ENCODE measurements at regions not wholly inside any gene's neighbourhood (a gene's known extent, or its start where the extent isn't known, plus 50 kb on each side); places are given as distances from the start of the nearest gene placed in this dataset.

DNA sequence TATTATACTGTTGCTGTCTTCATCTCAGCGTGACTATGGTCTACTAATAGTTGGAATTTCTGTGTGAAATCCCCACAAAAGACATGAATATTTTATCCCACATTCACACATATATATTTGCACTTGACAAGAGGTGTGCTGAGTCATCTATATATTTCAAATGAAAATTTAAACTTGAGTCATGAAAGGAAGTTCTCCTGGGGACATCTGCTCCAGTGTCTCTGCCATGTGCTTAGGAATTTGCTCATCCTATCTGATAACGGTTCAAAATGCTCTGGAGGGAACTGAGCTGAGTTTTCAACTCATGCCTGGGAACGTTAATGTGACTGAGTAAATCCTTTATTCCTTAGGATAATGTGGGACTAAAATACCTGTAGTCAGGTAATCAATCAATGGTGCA, 326.2 kb upstream of the MEX3C start:
- TF ChIP-seq EP300 (IDR thresholded peaks at IDR 0.05; ENCODE audit: borderline replicate concordance in 1 of 2, low read depth in 2 of 2, low read length in 2 of 2) (no peak), TCF12 (IDR thresholded peaks at IDR 0.05; ENCODE audit: low read depth, low read length) (no peak), HDAC2 (IDR thresholded peaks at IDR 0.05; ENCODE audit: borderline replicate concordance in 1 of 2, low read depth in 2 of 2, low read length in 2 of 2) (no peak)
